ENCODE measurements at regions not wholly inside any gene's neighbourhood (a gene's known extent, or its start where the extent isn't known, plus 50 kb on each side); places are given as distances from the start of the nearest gene placed in this dataset.

DNA sequence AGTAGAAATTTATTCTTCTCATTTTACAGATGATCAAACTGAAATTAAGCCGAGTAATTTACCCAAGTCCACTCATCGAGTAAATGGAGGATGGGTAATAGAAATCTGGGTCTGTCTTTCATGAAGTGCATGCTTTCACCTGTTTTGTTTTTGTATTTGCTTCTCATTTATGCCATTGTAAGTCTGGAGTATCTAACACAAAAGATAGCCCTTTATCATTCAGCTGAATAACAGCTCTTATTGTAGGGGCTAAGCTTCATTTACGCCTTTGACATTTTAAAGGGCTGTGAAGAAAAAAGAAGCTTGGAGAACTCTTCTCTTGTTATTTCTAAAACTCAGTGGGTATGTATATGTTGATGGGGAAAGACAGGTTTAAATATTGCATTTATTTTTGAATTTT, 1196.2 kb upstream of the TENM4 start:
- TF ChIP-seq, protein P1, sequence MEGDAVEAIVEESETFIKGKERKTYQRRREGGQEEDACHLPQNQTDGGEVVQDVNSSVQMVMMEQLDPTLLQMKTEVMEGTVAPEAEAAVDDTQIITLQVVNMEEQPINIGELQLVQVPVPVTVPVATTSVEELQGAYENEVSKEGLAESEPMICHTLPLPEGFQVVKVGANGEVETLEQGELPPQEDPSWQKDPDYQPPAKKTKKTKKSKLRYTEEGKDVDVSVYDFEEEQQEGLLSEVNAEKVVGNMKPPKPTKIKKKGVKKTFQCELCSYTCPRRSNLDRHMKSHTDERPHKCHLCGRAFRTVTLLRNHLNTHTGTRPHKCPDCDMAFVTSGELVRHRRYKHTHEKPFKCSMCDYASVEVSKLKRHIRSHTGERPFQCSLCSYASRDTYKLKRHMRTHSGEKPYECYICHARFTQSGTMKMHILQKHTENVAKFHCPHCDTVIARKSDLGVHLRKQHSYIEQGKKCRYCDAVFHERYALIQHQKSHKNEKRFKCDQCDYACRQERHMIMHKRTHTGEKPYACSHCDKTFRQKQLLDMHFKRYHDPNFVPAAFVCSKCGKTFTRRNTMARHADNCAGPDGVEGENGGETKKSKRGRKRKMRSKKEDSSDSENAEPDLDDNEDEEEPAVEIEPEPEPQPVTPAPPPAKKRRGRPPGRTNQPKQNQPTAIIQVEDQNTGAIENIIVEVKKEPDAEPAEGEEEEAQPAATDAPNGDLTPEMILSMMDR (IDR thresholded peaks at IDR 0.05; ENCODE audit: insufficient read depth, missing control alignments): no peak
- no peak for DNase-seq (ENCODE audit: insufficient read length, low spot score)
- FAIRE-seq: no peak

DNA sequence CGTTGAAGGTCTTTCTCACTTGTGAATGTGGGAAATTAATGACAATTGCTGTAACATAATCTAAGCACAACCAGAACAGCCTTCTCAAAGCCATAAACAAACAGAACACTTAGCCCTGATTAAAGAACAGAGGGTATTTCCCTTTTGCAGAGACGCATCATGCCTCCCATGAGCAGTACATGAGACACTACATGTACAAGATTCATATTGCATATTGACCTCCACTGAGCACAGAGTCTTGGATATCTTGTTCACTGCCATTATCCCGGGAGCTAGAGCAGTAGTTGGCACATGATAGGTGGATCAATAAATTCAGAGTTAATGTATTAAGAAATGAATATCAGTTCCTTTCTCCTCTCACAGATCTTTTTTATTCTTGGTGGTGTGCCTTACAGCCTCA, 1194.3 kb upstream of the TENM4 start:
- TF ChIP-seq, protein P1 (IDR thresholded peaks at IDR 0.05; ENCODE audit: insufficient read depth, missing control alignments): no peak
- FAIRE-seq (no peak), DNase-seq (ENCODE audit: insufficient read length, low spot score) (no peak)

DNA sequence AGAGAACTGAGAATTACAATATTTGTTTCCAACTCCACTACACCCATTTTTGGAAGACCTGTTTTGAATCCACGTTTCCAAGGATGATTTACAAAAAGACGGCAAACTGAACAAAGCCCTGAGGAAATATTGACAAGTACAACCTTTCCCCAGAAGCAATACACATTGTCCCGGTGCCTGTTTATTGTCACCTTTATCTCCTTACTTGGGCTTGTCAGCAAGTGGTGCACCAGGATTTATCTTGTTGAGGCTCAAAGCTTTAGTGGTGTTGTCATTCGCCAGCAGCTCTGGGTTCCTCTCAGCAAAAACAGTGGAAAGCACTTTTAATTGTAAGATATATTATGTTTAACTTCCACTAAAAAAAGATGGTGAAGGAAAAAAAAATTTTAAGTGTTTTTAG, 1191.9 kb upstream of the TENM4 start:
- DNase-seq (ENCODE audit: insufficient read length, low spot score) (no peak), FAIRE-seq (no peak)
- TF ChIP-seq, protein P1 (IDR thresholded peaks at IDR 0.05; ENCODE audit: insufficient read depth, missing control alignments): no peak

DNA sequence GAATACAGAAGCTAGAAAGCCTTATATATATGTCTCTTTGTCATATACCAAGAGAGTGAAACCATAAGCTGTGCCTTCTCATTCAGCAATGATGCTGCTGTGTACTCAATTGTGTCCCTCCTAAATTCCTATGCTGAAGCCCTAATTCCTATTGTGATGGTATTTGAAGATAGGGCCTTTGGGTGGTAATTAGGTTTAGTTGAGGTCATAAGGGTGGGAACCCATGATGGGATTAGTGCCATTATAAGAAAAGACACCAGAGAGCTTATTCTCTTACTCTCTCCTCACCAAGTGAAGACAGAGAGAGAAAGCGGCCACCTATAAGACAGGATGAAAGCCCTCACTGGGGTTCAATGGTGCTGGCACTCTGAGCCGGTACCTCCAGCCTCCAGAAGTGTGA, 1191.3 kb upstream of the TENM4 start:
- TF ChIP-seq, protein P1 (IDR thresholded peaks at IDR 0.05; ENCODE audit: insufficient read depth, missing control alignments): no peak

DNA sequence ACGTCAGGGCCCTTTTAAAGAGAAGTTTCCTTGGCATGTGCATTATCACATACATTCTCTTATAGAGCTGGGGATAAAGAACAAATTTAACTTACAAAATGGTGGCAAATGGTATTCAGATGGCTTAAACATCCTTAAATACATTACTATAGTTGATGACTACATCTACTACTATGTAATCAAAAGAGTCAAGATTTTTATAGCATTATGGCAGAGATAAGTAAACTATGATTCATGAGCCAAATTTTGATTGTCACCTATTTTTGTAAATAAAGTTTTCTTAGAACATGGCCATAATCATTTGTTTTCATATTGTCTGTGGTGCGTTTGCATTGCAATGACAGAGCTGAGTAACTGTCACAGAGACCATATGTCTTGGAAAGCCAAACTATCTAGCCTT, 1188.6 kb upstream of the TENM4 start:
- TF ChIP-seq, protein P1 (IDR thresholded peaks at IDR 0.05; ENCODE audit: insufficient read depth, missing control alignments): no peak
- FAIRE-seq (no peak), DNase-seq (ENCODE audit: insufficient read length, low spot score) (no peak)

More for the DNA sequence above, 1191.3 kb upstream of the TENM4 start:
- DNase-seq (ENCODE audit: insufficient read length, low spot score) (no peak), FAIRE-seq (no peak)

DNA sequence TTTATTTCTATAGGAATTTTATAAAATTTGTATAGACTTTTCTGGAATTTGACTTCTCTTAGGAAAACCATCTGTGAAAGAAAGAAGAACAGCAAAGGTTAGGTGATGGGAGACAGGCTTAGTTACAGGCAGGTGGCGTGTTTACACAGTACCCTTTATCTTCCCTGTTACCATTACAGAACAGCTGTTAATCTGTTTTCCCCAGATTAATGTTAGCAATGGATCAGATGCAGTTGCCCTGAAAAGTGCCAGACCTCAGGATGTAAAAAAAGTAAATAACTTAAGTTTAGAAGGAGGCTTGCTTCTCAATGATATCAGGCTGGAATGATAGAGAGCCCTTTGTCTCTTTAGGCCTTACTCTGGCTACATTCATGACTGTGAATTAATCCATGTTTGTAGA, 1186.5 kb upstream of the TENM4 start:
- DNase-seq (ENCODE audit: insufficient read length, low spot score): no peak
- TF ChIP-seq, protein P1 (IDR thresholded peaks at IDR 0.05; ENCODE audit: insufficient read depth, missing control alignments): no peak
- peak; percentile 63 for FAIRE-seq

DNA sequence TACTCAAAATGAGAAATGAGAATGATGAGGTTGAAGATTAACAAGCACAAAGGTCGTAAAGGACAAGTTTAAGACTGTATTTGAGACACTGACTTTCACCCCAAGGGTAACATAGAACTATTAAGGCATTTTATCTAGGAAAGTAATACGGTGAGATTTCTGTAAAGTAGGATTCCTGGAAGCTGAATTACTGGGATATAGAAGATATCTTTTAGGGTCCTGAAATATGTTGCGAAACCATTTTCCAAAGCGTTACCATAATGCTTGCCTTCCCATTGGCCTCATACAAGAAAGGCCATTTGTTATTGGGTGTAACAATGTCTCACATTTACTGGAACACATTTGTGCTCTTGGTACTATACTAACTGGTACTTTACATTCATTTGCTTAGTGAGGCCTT, 1185.9 kb upstream of the TENM4 start:
- TF ChIP-seq, protein P1 (IDR thresholded peaks at IDR 0.05; ENCODE audit: insufficient read depth, missing control alignments): no peak
- DNase-seq (ENCODE audit: insufficient read length, low spot score): no peak
- FAIRE-seq: peak; percentile 46
